Lower leg skin (tissue), 4 donors: ENCODE measurements at regions not wholly inside any gene's neighbourhood (a gene's known extent, or its start where the extent isn't known, plus 50 kb on each side); places are given as distances from the start of the nearest gene placed in this dataset.

ENCODE experiments used
- DNase-seq, 2 donors: peaks; one replicate each; pipeline ENCODE4 v3.0.0-alpha.2; 2019; ENCODE audit warnings: low spot score in 2 of 2
- H3K4me3 ChIP-seq: fragments of 200-600 bp; sonication (generic); 2 replicates; pipeline ENCODE4 v1.5.1; 2017; ENCODE audit warnings: mild to moderate bottlenecking, low read depth; ENCODE audit not compliant: poor library complexity, severe bottlenecking
- CTCF ChIP-seq, 3 donors: fragments of 450-650 bp; IDR thresholded peaks; one replicate each; pipeline ENCODE4 v1.5.1; 2016; ENCODE audit warnings: antibody characterized with exemption in 3 of 3, mild to moderate bottlenecking in 3 of 3, moderate library complexity in 2 of 3
- POLR2A ChIP-seq, 2 donors: fragments of 450-650 bp; IDR thresholded peaks; one replicate each; pipeline ENCODE4 v1.6.1; 2016 to 2017; ENCODE audit warnings: antibody characterized with exemption in 2 of 2, mild to moderate bottlenecking in 1 of 2, moderate library complexity in 1 of 2
- WGBS, 2 donors: methylation state at CpG; one replicate each; pipeline ENCODE4 v1.1.5; 2018; 5-methylcytosine and 5-hydroxymethylcytosine counted together
- intact Hi-C: fragments of 100-400 bp; cut with DNase I; formaldehyde crosslinking; loops from one replicate; pipeline ENCODE4 v1.15.0; 2023; ENCODE audit warnings: low total_unique reads

GRCh38 chr4:106425576-106425975 lies 57.0 kb upstream of the GIMD1 start:
- H3K4me3 ChIP-seq = no peak overlapping the region
- TF ChIP-seq CTCF (IDR thresholded peaks at IDR 0.05) (no peak), POLR2A (IDR thresholded peaks at IDR 0.05) (no peak)
- intact Hi-C loops = no loop called here
- no peak for DNase-seq

- no peak overlapping the region for H3K4me3 ChIP-seq
- whole genome bisulfite sequencing, 2 donors = 81 to 83% methylated on average over 3 of the region's 3 CpGs
- DNase-seq = no peak
- no peak for TF ChIP-seq CTCF (IDR thresholded peaks at IDR 0.05)
- TF ChIP-seq POLR2A (IDR thresholded peaks at IDR 0.05) = no peak
- intact Hi-C loops = no loop called here
Measured at GRCh38 chr4:106424426-106424825, 55.8 kb upstream of the GIMD1 start.

- TF ChIP-seq CTCF (IDR thresholded peaks at IDR 0.05) = no peak
- TF ChIP-seq POLR2A (IDR thresholded peaks at IDR 0.05) = no peak
- H3K4me3 ChIP-seq = no peak overlapping the region
- DNase-seq = no peak
- intact Hi-C loops = no loop called here
Measured at GRCh38 chr4:106423791-106424190, 55.2 kb upstream of the GIMD1 start.

- intact Hi-C loops = no loop called here
- TF ChIP-seq CTCF (IDR thresholded peaks at IDR 0.05) (no peak), POLR2A (IDR thresholded peaks at IDR 0.05) (no peak)
- 43 to 63% methylated on average over 1 of the region's 1 CpG for WGBS, 2 donors
Measured at GRCh38 chr4:106422766-106423165, 54.2 kb upstream of the GIMD1 start.

GRCh38 chr4:106421441-106422296 lies 53.1 kb upstream of the GIMD1 start:
- 32 to 47% methylated on average over 4 of the region's 4 CpGs for WGBS, 2 donors
- intact Hi-C loops = no loop called here
- TF ChIP-seq CTCF (IDR thresholded peaks at IDR 0.05) (no peak), POLR2A (IDR thresholded peaks at IDR 0.05) (no peak)

More at GRCh38 chr4:106422766-106423165, 54.2 kb upstream of the GIMD1 start:
- H3K4me3 ChIP-seq = no peak overlapping the region
- DNase-seq = no peak

GRCh38 chr4:106418444-106418843 lies 49.9 kb upstream of the GIMD1 start:
- WGBS, 2 donors = 70 to 74% methylated on average over 1 of the region's 1 CpG
- DNase-seq = no peak
- no peak for TF ChIP-seq CTCF (IDR thresholded peaks at IDR 0.05)
- no peak for TF ChIP-seq POLR2A (IDR thresholded peaks at IDR 0.05)
- H3K4me3 ChIP-seq = no peak overlapping the region
- intact Hi-C loops = loop anchor here (5.0 kb wide), 1 partner anchor 49 kb away; no protein-coding TSS in a partner anchor

More at GRCh38 chr4:106421441-106422296, 53.1 kb upstream of the GIMD1 start:
- no peak for DNase-seq
- H3K4me3 ChIP-seq = no peak overlapping the region
